ENCODE measurements at regions not wholly inside any gene's neighbourhood (a gene's known extent, or its start where the extent isn't known, plus 50 kb on each side); places are given as distances from the start of the nearest gene placed in this dataset.

DNA sequence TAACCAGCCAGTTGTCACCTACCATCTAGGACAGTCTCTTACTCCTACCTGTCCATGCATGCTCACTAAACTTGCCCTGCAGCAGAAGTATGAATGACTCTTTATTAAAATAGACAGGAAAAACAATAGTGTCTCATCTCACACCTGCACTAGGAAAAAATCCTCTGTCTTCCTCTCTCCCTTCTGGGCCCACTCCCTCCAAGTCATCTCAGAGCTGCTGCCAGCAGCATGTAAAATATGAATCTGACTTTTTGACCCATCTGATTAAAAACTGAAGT, 93.5 kb upstream of the THBS1 start:
- Histone ChIP-seq H3K27ac (replicated peaks; ENCODE audit: low read length) (no peak overlapping the region), H3K4me1 (ENCODE audit: control insufficient read depth in 2 of 2, insufficient read depth in 1 of 2, low read depth in 1 of 2, low read length in 2 of 2) (no peaks in the 10 kb centered on the region), H2AFZ (ENCODE audit: low read length) (no peak overlapping the region), H3K4me2 (ENCODE audit: insufficient read depth, low read length, poor library complexity, severe bottlenecking) (no peak overlapping the region), H2BK5ac (ENCODE audit: low read length) (no peak overlapping the region), H2BK12ac (ENCODE audit: low read length) (no peak overlapping the region), H3K14ac (ENCODE audit: low read length) (no peak overlapping the region), H3K36me3 (replicated peaks in 1 of 2; ENCODE audit: control insufficient read depth in 2 of 2, insufficient read depth in 2 of 2, low read length in 2 of 2) (no peaks in the 10 kb centered on the region), H2BK120ac (ENCODE audit: low read depth, low read length) (no peak overlapping the region), H3K27me3 (ENCODE audit: control insufficient read depth in 3 of 3, insufficient read depth in 3 of 3, low read depth in 1 of 3, low read length in 3 of 3) (no peaks in the 10 kb centered on the region), H2AK5ac (ENCODE audit: low read depth, low read length) (no peak overlapping the region), H3K9ac (ENCODE audit: low read depth, low read length, poor library complexity) (no peak overlapping the region), H3K9me3 (replicated peaks in 1 of 2; ENCODE audit: control insufficient read depth in 2 of 2, insufficient read depth in 1 of 2, low read depth in 1 of 2, low read length in 2 of 2) (no peaks in the 10 kb centered on the region), H4K91ac (ENCODE audit: low read depth, low read length, poor library complexity) (no peak overlapping the region), H3K18ac (ENCODE audit: low read length) (no peak overlapping the region), H4K8ac (ENCODE audit: low read depth, low read length) (no peak overlapping the region), H3K23ac (ENCODE audit: low read depth, low read length, poor library complexity) (no peak overlapping the region), H3K4ac (ENCODE audit: low read length) (no peak overlapping the region), H2BK15ac (ENCODE audit: low read length) (no peak overlapping the region), H3K79me1 (ENCODE audit: low read depth, low read length) (no peaks in the 10 kb centered on the region), H3K4me3 (ENCODE audit: low read length in 2 of 2) (no peak overlapping the region)
- DNase-seq (ENCODE audit: low spot score), result no peak

DNA sequence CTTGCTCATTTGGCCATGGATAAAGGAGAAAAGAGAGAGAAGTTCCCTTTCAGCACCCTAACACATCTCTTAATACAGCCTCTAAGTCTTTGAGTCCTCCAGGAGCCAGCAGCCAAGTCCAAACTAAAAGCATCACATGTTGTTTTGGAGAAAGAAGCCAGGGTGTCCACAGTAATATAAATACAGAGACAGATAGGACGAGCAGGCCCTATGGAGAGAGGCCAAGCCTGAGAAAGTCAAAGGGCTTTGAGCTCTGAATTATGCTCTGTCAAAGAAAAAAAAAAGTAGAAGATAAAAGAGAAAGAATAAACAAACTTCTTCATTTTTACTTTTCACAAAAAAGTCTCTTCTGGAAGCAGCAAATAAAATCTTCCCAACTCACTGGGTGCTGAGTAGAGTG, 92.4 kb upstream of the THBS1 start:
- Histone ChIP-seq H3K23ac (ENCODE audit: low read depth, low read length, poor library complexity) (no peak overlapping the region), H3K79me1 (ENCODE audit: low read depth, low read length) (no peaks in the 10 kb centered on the region), H3K27me3 (ENCODE audit: control insufficient read depth in 3 of 3, insufficient read depth in 3 of 3, low read depth in 1 of 3, low read length in 3 of 3) (no peaks in the 10 kb centered on the region), H2BK120ac (ENCODE audit: low read depth, low read length) (no peak overlapping the region), H3K9me3 (replicated peaks in 1 of 2; ENCODE audit: control insufficient read depth in 2 of 2, insufficient read depth in 1 of 2, low read depth in 1 of 2, low read length in 2 of 2) (no peaks in the 10 kb centered on the region), H3K27ac (replicated peaks; ENCODE audit: low read length) (no peak overlapping the region), H3K9ac (ENCODE audit: low read depth, low read length, poor library complexity) (no peak overlapping the region), H2AK5ac (ENCODE audit: low read depth, low read length) (no peak overlapping the region), H3K4ac (ENCODE audit: low read length) (no peak overlapping the region), H2BK15ac (ENCODE audit: low read length) (no peak overlapping the region), H2BK12ac (ENCODE audit: low read length) (no peak overlapping the region), H3K18ac (ENCODE audit: low read length) (no peak overlapping the region), H3K14ac (ENCODE audit: low read length) (no peak overlapping the region), H3K36me3 (replicated peaks in 1 of 2; ENCODE audit: control insufficient read depth in 2 of 2, insufficient read depth in 2 of 2, low read length in 2 of 2) (no peaks in the 10 kb centered on the region), H4K8ac (ENCODE audit: low read depth, low read length) (no peak overlapping the region), H3K4me2 (ENCODE audit: insufficient read depth, low read length, poor library complexity, severe bottlenecking) (no peak overlapping the region), H2BK5ac (ENCODE audit: low read length) (no peak overlapping the region), H3K4me1 (ENCODE audit: control insufficient read depth in 2 of 2, insufficient read depth in 1 of 2, low read depth in 1 of 2, low read length in 2 of 2) (no peaks in the 10 kb centered on the region), H4K91ac (ENCODE audit: low read depth, low read length, poor library complexity) (no peak overlapping the region), H3K4me3 (ENCODE audit: low read length in 2 of 2) (no peak overlapping the region), H2AFZ (ENCODE audit: low read length) (no peak overlapping the region)
- WGBS, 2 donors (ENCODE audit: extremely low coverage in 2 of 2, insufficient read length in 2 of 2, insufficient replicate concordance in 1 of 2), result no CpG with 5 or more reads among the region's 1 CpG
- DNase-seq (ENCODE audit: low spot score), result no peak

DNA sequence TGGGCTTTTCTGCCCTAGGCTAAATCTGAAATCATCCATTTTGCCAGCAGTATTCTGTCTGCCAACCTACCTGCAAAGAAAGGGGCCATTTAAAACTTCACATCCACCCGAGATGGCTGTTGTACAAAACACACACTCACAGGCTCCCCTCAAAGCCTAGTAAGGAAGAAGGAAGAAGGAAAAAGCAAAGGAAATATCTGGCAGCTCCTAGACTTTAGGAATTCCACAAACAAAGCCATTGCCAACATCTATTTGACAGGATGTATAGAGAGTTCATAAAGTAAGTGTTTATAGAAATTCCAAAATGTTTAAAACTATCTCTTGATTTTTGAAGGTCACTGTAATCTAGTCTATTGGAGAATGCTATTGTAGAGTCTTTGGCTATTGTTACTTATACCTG, 91.9 kb upstream of the THBS1 start:
- Histone ChIP-seq H2AK5ac (ENCODE audit: low read depth, low read length) (no peak overlapping the region), H3K27me3 (ENCODE audit: control insufficient read depth in 3 of 3, insufficient read depth in 3 of 3, low read depth in 1 of 3, low read length in 3 of 3) (no peaks in the 10 kb centered on the region), H3K9ac (ENCODE audit: low read depth, low read length, poor library complexity) (no peak overlapping the region), H3K9me3 (replicated peaks in 1 of 2; ENCODE audit: control insufficient read depth in 2 of 2, insufficient read depth in 1 of 2, low read depth in 1 of 2, low read length in 2 of 2) (no peaks in the 10 kb centered on the region), H3K18ac (ENCODE audit: low read length) (no peak overlapping the region), H3K4ac (ENCODE audit: low read length) (no peak overlapping the region), H3K23ac (ENCODE audit: low read depth, low read length, poor library complexity) (no peak overlapping the region), H3K79me1 (ENCODE audit: low read depth, low read length) (no peaks in the 10 kb centered on the region), H2BK5ac (ENCODE audit: low read length) (no peak overlapping the region), H2BK12ac (ENCODE audit: low read length) (no peak overlapping the region), H2BK120ac (ENCODE audit: low read depth, low read length) (no peak overlapping the region), H2BK15ac (ENCODE audit: low read length) (no peak overlapping the region), H3K36me3 (replicated peaks in 1 of 2; ENCODE audit: control insufficient read depth in 2 of 2, insufficient read depth in 2 of 2, low read length in 2 of 2) (no peaks in the 10 kb centered on the region), H3K27ac (replicated peaks; ENCODE audit: low read length) (no peak overlapping the region), H3K4me3 (ENCODE audit: low read length in 2 of 2) (no peak overlapping the region), H4K91ac (ENCODE audit: low read depth, low read length, poor library complexity) (no peak overlapping the region), H2AFZ (ENCODE audit: low read length) (no peak overlapping the region), H3K14ac (ENCODE audit: low read length) (no peak overlapping the region), H3K4me2 (ENCODE audit: insufficient read depth, low read length, poor library complexity, severe bottlenecking) (no peak overlapping the region), H3K4me1 (ENCODE audit: control insufficient read depth in 2 of 2, insufficient read depth in 1 of 2, low read depth in 1 of 2, low read length in 2 of 2) (no peaks in the 10 kb centered on the region), H4K8ac (ENCODE audit: low read depth, low read length) (no peak overlapping the region)
- DNase-seq (ENCODE audit: low spot score), result no peak
- WGBS, 2 donors (ENCODE audit: extremely low coverage in 2 of 2, insufficient read length in 2 of 2, insufficient replicate concordance in 1 of 2), result no CpG with 5 or more reads among the region's 1 CpG

DNA sequence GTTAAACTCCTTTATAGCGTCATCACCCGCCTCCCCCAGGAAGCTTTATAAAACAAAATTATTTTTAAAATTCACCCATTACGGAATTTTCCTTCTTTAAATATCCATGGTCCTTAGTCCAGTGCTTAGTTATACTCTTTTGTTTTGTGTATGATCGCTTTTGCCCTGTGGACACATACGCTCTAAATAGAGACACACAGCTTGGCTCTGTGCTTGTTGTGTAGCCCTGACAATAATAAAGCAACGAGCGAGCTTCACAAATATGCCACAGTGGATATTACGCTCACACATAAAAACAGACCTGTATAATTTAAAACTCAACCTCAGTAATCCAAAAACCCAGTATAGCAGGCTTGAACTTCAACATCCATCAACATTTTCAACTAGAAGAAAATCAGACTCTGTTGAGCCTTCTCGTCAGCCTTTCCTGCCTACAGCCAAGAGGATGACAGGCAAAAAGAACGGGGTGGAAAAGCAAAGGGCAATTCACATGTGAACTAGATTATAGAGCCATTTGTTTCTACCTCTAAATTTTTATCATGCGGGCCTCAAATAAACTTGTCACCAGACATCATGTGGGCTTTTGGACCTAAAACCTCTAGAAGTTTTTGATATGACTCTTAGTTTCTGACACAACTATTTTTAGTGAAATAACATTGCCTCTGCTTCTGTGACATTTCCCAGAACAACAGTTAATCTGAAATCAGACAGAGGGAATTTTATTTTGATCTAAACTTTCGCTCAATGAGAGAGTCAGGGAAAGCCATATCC, 89.6 kb upstream of the THBS1 start:
- H3K36me3 ChIP-seq (replicated peaks in 1 of 2; ENCODE audit: control insufficient read depth in 2 of 2, insufficient read depth in 2 of 2, low read length in 2 of 2), result no peaks in the 10 kb centered on the region
- no peaks in the 10 kb centered on the region for H3K9me3 ChIP-seq (replicated peaks in 1 of 2; ENCODE audit: control insufficient read depth in 2 of 2, insufficient read depth in 1 of 2, low read depth in 1 of 2, low read length in 2 of 2)
- no peak overlapping the region for H2AFZ ChIP-seq (ENCODE audit: low read length)
- no CpG with 5 or more reads among the region's 12 CpGs for WGBS, 2 donors (ENCODE audit: extremely low coverage in 2 of 2, insufficient read length in 2 of 2, insufficient replicate concordance in 1 of 2)
- H3K23ac ChIP-seq (ENCODE audit: low read depth, low read length, poor library complexity), result no peak overlapping the region
- H3K4me3 ChIP-seq (ENCODE audit: low read length in 2 of 2), result no peak overlapping the region
- H3K27ac ChIP-seq (replicated peaks; ENCODE audit: low read length), result no peak overlapping the region
- DNase-seq (ENCODE audit: low spot score), result no peak
- no peak overlapping the region for H2BK12ac ChIP-seq (ENCODE audit: low read length)
- H2BK5ac ChIP-seq (ENCODE audit: low read length), result no peak overlapping the region
- H3K14ac ChIP-seq (ENCODE audit: low read length), result no peak overlapping the region
- H4K91ac ChIP-seq (ENCODE audit: low read depth, low read length, poor library complexity), result no peak overlapping the region
- no peak overlapping the region for H3K18ac ChIP-seq (ENCODE audit: low read length)
- no peak overlapping the region for H2AK5ac ChIP-seq (ENCODE audit: low read depth, low read length)
- no peak overlapping the region for H3K4me2 ChIP-seq (ENCODE audit: insufficient read depth, low read length, poor library complexity, severe bottlenecking)
- H3K4me1 ChIP-seq (ENCODE audit: control insufficient read depth in 2 of 2, insufficient read depth in 1 of 2, low read depth in 1 of 2, low read length in 2 of 2), result no peaks in the 10 kb centered on the region
- H3K9ac ChIP-seq (ENCODE audit: low read depth, low read length, poor library complexity), result no peak overlapping the region
- no peaks in the 10 kb centered on the region for H3K27me3 ChIP-seq (ENCODE audit: control insufficient read depth in 3 of 3, insufficient read depth in 3 of 3, low read depth in 1 of 3, low read length in 3 of 3)
- H2BK120ac ChIP-seq (ENCODE audit: low read depth, low read length), result no peak overlapping the region
- no peak overlapping the region for H3K4ac ChIP-seq (ENCODE audit: low read length)
- no peak overlapping the region for H4K8ac ChIP-seq (ENCODE audit: low read depth, low read length)
- H3K79me1 ChIP-seq (ENCODE audit: low read depth, low read length), result no peaks in the 10 kb centered on the region
- no peak overlapping the region for H2BK15ac ChIP-seq (ENCODE audit: low read length)

Data from neuronal stem cell (in vitro differentiated cells).